ENCODE measurements at regions not wholly inside any gene's neighbourhood (a gene's known extent, or its start where the extent isn't known, plus 50 kb on each side); places are given as distances from the start of the nearest gene placed in this dataset.

- TF ChIP-seq CTCF (IDR thresholded peaks at IDR 0.05) = no peak
- 30% methylated on average over 2 of the region's 2 CpGs for WGBS (ENCODE audit: insufficient coverage)
- no peaks in the 10 kb centered on the region for H3K4me1 ChIP-seq (ENCODE audit: control insufficient read depth, insufficient read depth, low read length)
- Mint-ChIP-seq H3K36me3 (no peaks in the 10 kb centered on the region), H3K4me1 (no peaks in the 10 kb centered on the region), H3K4me3 (no peak overlapping the region), H3K27ac (no peak overlapping the region), H3K9me3 (peaks cover 0 to 3% of the 10 kb centered on the region in 2 donors), H3K27me3 (ENCODE audit: low read depth in 2 of 2) (no peaks in the 10 kb centered on the region)
- no peaks in the 10 kb centered on the region for H3K27me3 ChIP-seq (ENCODE audit: control insufficient read depth, insufficient read depth, low read length)
- DNase-seq = no peak
- intact Hi-C loops (cut with micrococcal nuclease) = no loop called here
- no peaks in the 10 kb centered on the region for H3K36me3 ChIP-seq (ENCODE audit: control insufficient read depth, insufficient read depth, low read length)
- H3K4me3 ChIP-seq (ENCODE audit: low read length) = no peak overlapping the region
- no peak overlapping the region for H3K27ac ChIP-seq (ENCODE audit: low read length)
- no peaks in the 10 kb centered on the region for H3K9me3 ChIP-seq (ENCODE audit: control insufficient read depth, insufficient read depth, low read length)
- no peak for ATAC-seq
These were observed 173.8 kb downstream of the PCSK1 start for GRCh38 chr5:96259151-96259772.

- Mint-ChIP-seq H3K36me3 (no peaks in the 10 kb centered on the region), H3K4me3 (no peak overlapping the region), H3K27ac (no peak overlapping the region), H3K27me3 (ENCODE audit: low read depth in 2 of 2) (no peaks in the 10 kb centered on the region), H3K9me3 (peaks cover 0 to 3% of the 10 kb centered on the region in 2 donors), H3K4me1 (no peaks in the 10 kb centered on the region)
- Histone ChIP-seq H3K27me3 (ENCODE audit: control insufficient read depth, insufficient read depth, low read length) (no peaks in the 10 kb centered on the region), H3K36me3 (ENCODE audit: control insufficient read depth, insufficient read depth, low read length) (no peaks in the 10 kb centered on the region), H3K4me3 (ENCODE audit: low read length) (no peak overlapping the region), H3K4me1 (ENCODE audit: control insufficient read depth, insufficient read depth, low read length) (no peaks in the 10 kb centered on the region), H3K9me3 (ENCODE audit: control insufficient read depth, insufficient read depth, low read length) (no peaks in the 10 kb centered on the region), H3K27ac (ENCODE audit: low read length) (no peak overlapping the region)
- DNase-seq (no peak), ATAC-seq (no peak)
- no peak for TF ChIP-seq CTCF (IDR thresholded peaks at IDR 0.05)
- intact Hi-C loops (cut with micrococcal nuclease) = no loop called here
These were observed 174.4 kb downstream of the PCSK1 start for GRCh38 chr5:96258692-96259091.

- H3K4me1 ChIP-seq (ENCODE audit: control insufficient read depth, insufficient read depth, low read length) = no peaks in the 10 kb centered on the region
- H3K9me3 Mint-ChIP-seq = no peaks in the 10 kb centered on the region
- WGBS (ENCODE audit: insufficient coverage) = 82% methylated on average over 2 of the region's 2 CpGs
- no peaks in the 10 kb centered on the region for H3K36me3 Mint-ChIP-seq
- intact Hi-C loops (cut with micrococcal nuclease) = no loop called here
- no peak overlapping the region for H3K27ac ChIP-seq (ENCODE audit: low read length)
- H3K36me3 ChIP-seq (ENCODE audit: control insufficient read depth, insufficient read depth, low read length) = no peaks in the 10 kb centered on the region
- no peak overlapping the region for H3K27ac Mint-ChIP-seq
- TF ChIP-seq CTCF (IDR thresholded peaks at IDR 0.05) = no peak
- no peaks in the 10 kb centered on the region for H3K4me1 Mint-ChIP-seq
- no peaks in the 10 kb centered on the region for H3K9me3 ChIP-seq (ENCODE audit: control insufficient read depth, insufficient read depth, low read length)
- H3K4me3 Mint-ChIP-seq = no peak overlapping the region
- H3K27me3 ChIP-seq (ENCODE audit: control insufficient read depth, insufficient read depth, low read length) = no peaks in the 10 kb centered on the region
- ATAC-seq (no peak), DNase-seq (no peak)
- no peaks in the 10 kb centered on the region for H3K27me3 Mint-ChIP-seq (ENCODE audit: low read depth in 2 of 2)
- no peak overlapping the region for H3K4me3 ChIP-seq (ENCODE audit: low read length)
These were observed 175.1 kb downstream of the PCSK1 start for GRCh38 chr5:96257904-96258303.

- Mint-ChIP-seq H3K4me3 (no peak overlapping the region), H3K9me3 (no peaks in the 10 kb centered on the region), H3K4me1 (no peaks in the 10 kb centered on the region), H3K36me3 (no peaks in the 10 kb centered on the region), H3K27me3 (ENCODE audit: low read depth in 2 of 2) (no peaks in the 10 kb centered on the region), H3K27ac (no peak overlapping the region)
- intact Hi-C loops (cut with micrococcal nuclease) = no loop called here
- Histone ChIP-seq H3K9me3 (ENCODE audit: control insufficient read depth, insufficient read depth, low read length) (no peaks in the 10 kb centered on the region), H3K27ac (ENCODE audit: low read length) (no peak overlapping the region), H3K36me3 (ENCODE audit: control insufficient read depth, insufficient read depth, low read length) (no peaks in the 10 kb centered on the region), H3K27me3 (ENCODE audit: control insufficient read depth, insufficient read depth, low read length) (no peaks in the 10 kb centered on the region), H3K4me3 (ENCODE audit: low read length) (no peak overlapping the region), H3K4me1 (ENCODE audit: control insufficient read depth, insufficient read depth, low read length) (no peaks in the 10 kb centered on the region)
- DNase-seq (no peak), ATAC-seq (no peak)
- TF ChIP-seq CTCF (IDR thresholded peaks at IDR 0.05) = no peak
- 91% methylated on average over 5 of the region's 5 CpGs for WGBS (ENCODE audit: insufficient coverage)
These were observed 176.1 kb downstream of the PCSK1 start for GRCh38 chr5:96256795-96257470.

Measured in natural killer cell (primary cell).